GM21447 (cell line): ENCODE measurements at regions not wholly inside any gene's neighbourhood (a gene's known extent, or its start where the extent isn't known, plus 50 kb on each side); places are given as distances from the start of the nearest gene placed in this dataset.

Source experiments
- ATAC-seq: cut with Tn5 transposase; IDR thresholded peaks from one replicate; pipeline ENCODE4 v1.9.1; 2021; ENCODE audit not compliant: unreplicated experiment

GRCh38 chr16:86447228-86447627 lies 63.1 kb upstream of the FOXF1 start:
- ATAC-seq = no peak

DNA sequence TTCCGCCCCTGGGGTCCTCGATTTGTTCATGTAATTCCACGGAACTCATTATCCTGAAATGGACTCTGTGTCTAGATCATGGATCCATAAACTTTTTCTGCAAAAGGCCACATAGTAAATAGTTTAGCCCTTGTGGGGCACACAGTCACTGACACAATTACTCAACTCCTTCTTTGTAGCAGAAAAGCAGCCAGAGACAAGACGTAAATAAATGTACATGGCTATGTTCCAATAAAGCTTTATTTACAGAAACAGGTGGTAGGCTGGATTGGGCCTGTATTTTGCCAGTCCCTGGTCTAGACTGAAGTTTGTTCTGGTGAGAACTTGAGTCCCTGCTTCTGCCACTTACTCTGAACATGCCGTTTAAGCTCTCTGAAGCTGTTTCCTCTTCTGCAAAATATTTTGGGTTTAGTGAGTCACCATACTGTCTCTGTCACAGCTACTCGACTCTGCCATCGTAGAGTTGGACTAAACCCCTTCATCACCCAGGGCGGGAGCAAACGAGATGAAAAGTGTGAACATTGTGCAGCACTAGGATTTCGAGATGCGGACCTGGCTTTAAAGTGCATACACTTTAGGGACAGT lies 61.9 kb upstream of the FOXF1 start:
- ATAC-seq = no peak

DNA sequence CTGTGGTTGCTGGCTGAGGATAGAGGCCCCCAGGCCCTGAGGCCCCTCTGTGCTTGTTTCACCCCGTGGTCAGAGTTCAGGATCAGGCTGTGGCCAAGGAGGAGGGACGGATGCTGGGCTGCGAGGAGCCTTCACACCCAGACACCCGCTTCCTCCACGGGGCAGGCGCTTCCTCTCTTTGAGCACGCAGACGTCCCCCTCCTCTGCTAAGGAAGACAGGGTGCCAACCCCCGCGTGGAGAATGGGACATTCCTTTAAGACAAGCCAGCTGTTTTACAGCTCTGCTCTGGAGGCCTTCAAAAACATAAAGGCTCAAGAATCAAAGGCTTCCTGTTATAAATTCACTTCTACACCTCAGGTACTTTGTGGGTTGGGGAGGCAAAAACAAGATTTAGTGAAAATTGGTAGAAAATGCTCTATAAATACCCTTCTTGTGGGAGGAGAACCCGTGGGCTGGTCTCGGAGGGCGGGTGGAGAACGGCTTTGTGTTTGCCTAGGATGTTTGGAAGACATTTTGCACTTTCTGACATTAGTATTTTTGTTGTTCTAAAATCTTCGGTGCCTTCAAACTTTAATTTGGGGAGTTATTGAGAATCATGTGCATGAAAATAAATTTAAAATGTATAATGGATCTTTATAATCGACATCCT lies 60.8 kb upstream of the FOXF1 start:
- no peak for ATAC-seq

DNA sequence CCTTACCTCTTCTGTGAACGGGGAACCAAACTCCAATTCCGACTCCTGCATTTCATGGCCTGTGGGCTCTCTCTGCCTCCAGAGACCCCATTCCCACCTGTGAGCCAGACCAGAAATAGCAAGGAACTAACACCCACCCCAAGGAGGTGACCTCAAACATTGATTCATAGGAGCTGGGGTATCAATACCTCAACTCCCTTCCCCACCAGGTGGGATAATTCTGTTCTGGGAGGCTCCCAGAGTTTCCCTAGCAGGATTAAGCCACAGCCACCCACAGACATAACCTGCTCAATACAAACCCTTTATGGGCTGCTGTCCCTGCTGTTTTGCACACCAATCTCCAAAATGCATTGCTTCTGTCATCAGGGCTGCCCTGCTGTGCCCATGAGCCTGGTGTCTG lies 59.6 kb upstream of the FOXF1 start:
- no peak for ATAC-seq

DNA sequence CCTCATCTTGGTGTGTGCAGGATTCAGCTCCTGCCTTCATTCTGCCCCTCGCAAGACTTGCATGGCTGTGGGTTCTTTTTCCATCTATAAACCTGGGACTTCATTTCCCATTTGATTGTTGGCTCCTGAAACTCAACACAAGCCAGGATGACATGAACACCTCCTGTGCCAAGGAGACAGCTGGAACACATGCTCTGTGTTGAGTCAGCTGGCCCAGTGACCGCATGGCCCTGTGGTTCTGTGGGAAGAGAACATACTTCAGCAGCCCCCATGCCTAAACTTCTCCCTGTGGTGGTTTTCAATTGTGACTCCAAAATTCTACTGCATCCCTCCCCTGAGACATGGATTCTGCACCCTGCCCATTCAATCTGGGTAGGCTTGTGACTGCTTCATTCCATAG lies 57.9 kb upstream of the FOXF1 start:
- no peak for ATAC-seq

GRCh38 chr16:86455116-86455515 lies 55.2 kb upstream of the FOXF1 start:
- ATAC-seq = no peak

GRCh38 chr16:86455640-86456039 lies 54.7 kb upstream of the FOXF1 start:
- ATAC-seq = no peak

DNA sequence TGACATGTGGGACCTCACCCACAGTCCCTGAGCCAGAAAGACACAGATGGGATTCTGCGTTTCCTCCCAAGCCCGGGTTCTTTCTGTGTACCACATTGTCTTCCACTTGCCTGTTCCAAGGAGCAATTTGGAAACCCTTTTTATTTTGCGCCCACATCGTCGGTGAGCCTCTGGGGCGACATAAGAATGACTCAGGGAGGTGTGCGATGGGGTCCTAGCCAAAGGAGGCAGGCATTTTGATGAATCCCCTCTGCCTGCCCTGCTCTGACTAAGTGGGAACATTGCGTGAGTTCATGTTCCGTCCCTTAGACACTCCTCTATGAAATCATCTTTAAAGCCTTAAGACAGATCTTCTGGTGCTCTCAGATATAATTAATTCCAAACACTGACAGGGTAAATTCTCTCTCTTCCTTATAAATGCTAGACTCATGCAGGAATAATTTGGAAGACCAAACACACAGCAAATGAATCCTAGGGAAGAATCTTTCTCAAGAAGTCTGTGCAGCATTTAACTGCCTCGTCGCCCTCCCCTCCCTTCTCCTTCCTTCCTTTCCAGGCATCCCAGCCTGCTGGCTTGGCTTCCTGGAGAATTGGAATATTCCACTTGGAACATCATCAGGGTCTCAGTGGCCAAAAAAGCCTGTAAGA lies 52.7 kb upstream of the FOXF1 start:
- no peak for ATAC-seq

DNA sequence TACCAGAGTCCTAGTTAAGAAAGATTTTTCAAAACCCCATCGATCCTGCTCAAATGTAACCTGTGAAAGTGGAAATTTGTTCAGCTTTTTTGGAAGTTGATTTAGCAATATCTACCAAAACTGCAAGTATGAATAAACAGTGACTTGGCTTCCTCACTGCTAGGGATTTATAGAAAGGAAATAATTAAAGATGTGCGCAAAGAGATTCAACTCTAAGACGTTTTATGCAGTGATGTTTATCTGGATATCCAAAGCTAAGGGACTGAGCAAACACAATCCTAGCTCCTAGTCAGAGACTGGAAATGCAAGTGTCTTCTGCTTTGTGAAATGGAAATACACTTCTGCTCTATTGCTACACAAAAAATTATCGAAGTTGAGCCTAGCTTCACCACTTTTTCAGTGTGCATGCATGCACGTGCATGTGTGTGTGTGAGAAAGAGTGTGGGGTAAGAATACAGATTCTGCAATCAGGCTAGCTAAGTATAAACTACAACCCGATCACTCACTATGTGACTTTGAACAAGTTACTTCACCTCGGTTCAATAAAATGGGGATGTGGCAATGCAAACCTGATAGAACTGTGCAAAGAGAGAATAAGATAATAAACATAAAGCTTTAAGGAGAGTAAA lies 52.1 kb upstream of the FOXF1 start:
- ATAC-seq = no peak

DNA sequence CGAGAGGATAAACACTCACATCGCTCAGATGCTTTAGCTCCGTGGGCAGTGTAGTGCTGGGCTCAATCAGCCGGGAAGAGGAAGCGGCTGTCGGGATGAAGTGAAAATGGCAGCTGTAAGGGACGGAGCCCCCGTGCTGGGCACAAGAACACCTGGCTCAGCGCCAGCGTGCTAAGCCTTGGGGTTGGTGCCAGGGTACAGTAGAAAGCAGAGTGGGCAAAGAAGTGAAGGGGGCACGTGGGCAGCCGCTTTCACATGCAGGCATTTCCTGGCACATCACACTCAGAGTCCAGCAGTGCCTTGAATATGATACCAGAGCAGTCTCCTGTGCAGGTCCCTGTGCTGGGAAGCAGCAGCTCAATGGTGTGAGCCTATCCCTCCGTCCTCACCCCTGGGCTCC lies 51.1 kb upstream of the FOXF1 start:
- no peak for ATAC-seq
